Neural cell (in vitro differentiated cells): ENCODE measurements at regions not wholly inside any gene's neighbourhood (a gene's known extent, or its start where the extent isn't known, plus 50 kb on each side); places are given as distances from the start of the nearest gene placed in this dataset.

ENCODE experiments used
- H2AFZ ChIP-seq: fragments of 200-600, 300-800 bp; sonication (generic), shearing (Covaris generic); 2 replicates; pipeline ENCODE4 v1.6.0; 2014; ENCODE audit warnings: low read depth, mild to moderate bottlenecking, antibody characterized with exemption, low read length, moderate library complexity
- H3F3A ChIP-seq: fragments of 200-600 bp; shearing (Covaris generic); 2 replicates; pipeline ENCODE4 v1.6.1; 2016; ENCODE audit warnings: mild to moderate bottlenecking, moderate library complexity, mixed read lengths, antibody characterized with exemption, low read length; ENCODE audit not compliant: insufficient read depth, poor library complexity, severe bottlenecking
- H3K27ac ChIP-seq: fragments of 200-600, 300-800 bp; sonication (generic), shearing (Covaris generic); 2 replicates; pipeline ENCODE4 v1.5.1; 2014; ENCODE audit warnings: mild to moderate bottlenecking, low read length, moderate library complexity
- H3K27me3 ChIP-seq: fragments of 300-800, 200-600 bp; sonication (generic), shearing (Covaris generic); 2 replicates; pipeline ENCODE4 v1.6.0; 2014; ENCODE audit warnings: mild to moderate bottlenecking, low read depth, low read length, moderate library complexity; ENCODE audit not compliant: insufficient read depth
- H3K36me3 ChIP-seq: fragments of 300-800, 200-600 bp; sonication (generic), shearing (Covaris generic); 2 replicates; pipeline ENCODE4 v1.5.1; 2014; ENCODE audit warnings: mild to moderate bottlenecking, antibody characterized with exemption, low read length, moderate library complexity; ENCODE audit not compliant: insufficient read depth
- H3K4me2 ChIP-seq: fragments of 300-800, 200-600 bp; sonication (generic), shearing (Covaris generic); 2 replicates; pipeline ENCODE4 v1.6.0; 2014; ENCODE audit warnings: mild to moderate bottlenecking, low read length
- H3K4me3 ChIP-seq: fragments of 300-800, 200-600 bp; sonication (generic), shearing (Covaris generic); 2 replicates; pipeline ENCODE4 v1.5.1; 2014; ENCODE audit warnings: mild to moderate bottlenecking, low read length, moderate library complexity
- H3K79me2 ChIP-seq: fragments of 200-600 bp; shearing (Covaris generic); replicated peaks from 2 replicates; pipeline ENCODE4 v1.6.0; 2014; ENCODE audit warnings: mild to moderate bottlenecking, low read length, moderate library complexity; ENCODE audit not compliant: insufficient read depth
- H3K9ac ChIP-seq: fragments of 300-800, 200-600 bp; sonication (generic), shearing (Covaris generic); 2 replicates; pipeline ENCODE4 v1.6.1; 2016; ENCODE audit warnings: mild to moderate bottlenecking, low read length, mixed read lengths
- H3K9me2 ChIP-seq: fragments of 200-600 bp; shearing (Covaris generic); 2 replicates; pipeline ENCODE4 v1.6.1; 2016; ENCODE audit warnings: mild to moderate bottlenecking, low read length, mixed read lengths; ENCODE audit not compliant: insufficient read depth
- H3K9me3 ChIP-seq: fragments of 200-600, 300-800 bp; sonication (generic), shearing (Covaris generic); 2 replicates; pipeline ENCODE4 v1.6.1; 2016; ENCODE audit warnings: mild to moderate bottlenecking, mixed run types, low read length, moderate library complexity, mixed read lengths
- H4K20me1 ChIP-seq: fragments of 200-600 bp; shearing (Covaris generic); 2 replicates; pipeline ENCODE4 v1.6.1; 2016; ENCODE audit warnings: mild to moderate bottlenecking, mixed run types; ENCODE audit not compliant: insufficient read depth
- CTCF ChIP-seq: fragments of 450-650 bp; IDR thresholded peaks from 2 replicates; pipeline ENCODE4 v1.5.1; 2014; ENCODE audit warnings: antibody characterized with exemption, mild to moderate bottlenecking, moderate library complexity; ENCODE audit not compliant: poor library complexity, severe bottlenecking
- EP300 ChIP-seq: fragments of 450-650 bp; conservative IDR thresholded peaks from 2 replicates; pipeline ENCODE4 v1.6.1; 2014; ENCODE audit warnings: antibody characterized with exemption, mild to moderate bottlenecking, moderate library complexity; ENCODE audit not compliant: poor library complexity, severe bottlenecking
- EZH2 ChIP-seq: fragments of 200-600, 300-800 bp; shearing (Covaris generic), sonication (generic); IDR thresholded peaks from 2 replicates; pipeline ENCODE4 v1.6.1; 2014; ENCODE audit warnings: antibody characterized with exemption, low read length, borderline replicate concordance, mild to moderate bottlenecking; ENCODE audit not compliant: insufficient read depth, poor library complexity, severe bottlenecking
- MXI1 ChIP-seq: fragments of 450-650 bp; conservative IDR thresholded peaks from 2 replicates; pipeline ENCODE4 v1.6.1; 2014; ENCODE audit warnings: antibody characterized with exemption, mild to moderate bottlenecking; ENCODE audit not compliant: poor library complexity, severe bottlenecking
- POLR2AphosphoS5 ChIP-seq: IDR thresholded peaks from 2 replicates; pipeline ENCODE4 v1.6.1; 2012
- RAD21 ChIP-seq: fragments of 450-650 bp; conservative IDR thresholded peaks from 2 replicates; pipeline ENCODE4 v1.6.1; 2014; ENCODE audit warnings: antibody characterized with exemption, mild to moderate bottlenecking, moderate library complexity
- SMC3 ChIP-seq: fragments of 450-650 bp; conservative IDR thresholded peaks from 2 replicates; pipeline ENCODE4 v1.6.1; 2014; ENCODE audit warnings: antibody characterized with exemption, mild to moderate bottlenecking, moderate library complexity; ENCODE audit not compliant: poor library complexity
- TAF1 ChIP-seq: IDR thresholded peaks from 2 replicates; pipeline ENCODE4 v1.6.1; 2012; ENCODE audit warnings: low read depth
- TF ChIP-seq, protein P1 (sequence below): IDR thresholded peaks from 2 replicates; pipeline ENCODE4 v1.6.1; 2012; ENCODE audit warnings: borderline replicate concordance

DNA sequence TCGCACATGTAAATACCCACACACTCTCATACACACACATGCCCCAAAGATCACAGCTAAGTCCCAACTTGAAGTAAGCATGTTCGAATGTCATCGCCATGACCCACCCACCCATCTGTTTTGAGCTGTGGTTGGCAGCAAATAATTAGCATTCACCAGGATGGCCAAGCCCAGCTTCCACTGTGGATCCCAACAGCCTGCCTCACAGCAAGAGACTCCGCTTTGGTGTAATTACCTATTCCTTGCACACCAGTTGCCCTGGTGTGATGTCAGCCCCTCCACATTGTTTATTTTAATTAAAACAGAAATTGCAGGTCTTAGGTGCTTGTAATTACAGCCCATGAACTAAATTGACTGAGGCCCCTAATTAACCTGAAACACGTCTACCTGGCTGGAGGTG lies 81.1 kb downstream of the MAFB start:
- no peak overlapping the region for H2AFZ ChIP-seq
- H3F3A ChIP-seq: no peaks in the 10 kb centered on the region
- H3K79me2 ChIP-seq: no peaks in the 10 kb centered on the region
- H3K27ac ChIP-seq: no peak overlapping the region
- no peaks in the 10 kb centered on the region for H3K9me2 ChIP-seq
- H3K4me3 ChIP-seq: no peak overlapping the region
- no peaks in the 10 kb centered on the region for H4K20me1 ChIP-seq
- no peak overlapping the region for H3K4me2 ChIP-seq
- no peak for TF ChIP-seq EP300
- TF ChIP-seq POLR2AphosphoS5: no peak
- TF ChIP-seq TAF1: no peak
- TF ChIP-seq SMC3: no peak
- no peak for TF ChIP-seq EZH2
- no peak for TF ChIP-seq CTCF
- no peak for TF ChIP-seq RAD21
- no peak for TF ChIP-seq MXI1
- TF ChIP-seq, protein P1, sequence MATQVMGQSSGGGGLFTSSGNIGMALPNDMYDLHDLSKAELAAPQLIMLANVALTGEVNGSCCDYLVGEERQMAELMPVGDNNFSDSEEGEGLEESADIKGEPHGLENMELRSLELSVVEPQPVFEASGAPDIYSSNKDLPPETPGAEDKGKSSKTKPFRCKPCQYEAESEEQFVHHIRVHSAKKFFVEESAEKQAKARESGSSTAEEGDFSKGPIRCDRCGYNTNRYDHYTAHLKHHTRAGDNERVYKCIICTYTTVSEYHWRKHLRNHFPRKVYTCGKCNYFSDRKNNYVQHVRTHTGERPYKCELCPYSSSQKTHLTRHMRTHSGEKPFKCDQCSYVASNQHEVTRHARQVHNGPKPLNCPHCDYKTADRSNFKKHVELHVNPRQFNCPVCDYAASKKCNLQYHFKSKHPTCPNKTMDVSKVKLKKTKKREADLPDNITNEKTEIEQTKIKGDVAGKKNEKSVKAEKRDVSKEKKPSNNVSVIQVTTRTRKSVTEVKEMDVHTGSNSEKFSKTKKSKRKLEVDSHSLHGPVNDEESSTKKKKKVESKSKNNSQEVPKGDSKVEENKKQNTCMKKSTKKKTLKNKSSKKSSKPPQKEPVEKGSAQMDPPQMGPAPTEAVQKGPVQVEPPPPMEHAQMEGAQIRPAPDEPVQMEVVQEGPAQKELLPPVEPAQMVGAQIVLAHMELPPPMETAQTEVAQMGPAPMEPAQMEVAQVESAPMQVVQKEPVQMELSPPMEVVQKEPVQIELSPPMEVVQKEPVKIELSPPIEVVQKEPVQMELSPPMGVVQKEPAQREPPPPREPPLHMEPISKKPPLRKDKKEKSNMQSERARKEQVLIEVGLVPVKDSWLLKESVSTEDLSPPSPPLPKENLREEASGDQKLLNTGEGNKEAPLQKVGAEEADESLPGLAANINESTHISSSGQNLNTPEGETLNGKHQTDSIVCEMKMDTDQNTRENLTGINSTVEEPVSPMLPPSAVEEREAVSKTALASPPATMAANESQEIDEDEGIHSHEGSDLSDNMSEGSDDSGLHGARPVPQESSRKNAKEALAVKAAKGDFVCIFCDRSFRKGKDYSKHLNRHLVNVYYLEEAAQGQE: no peak
- H3K27me3 ChIP-seq: no peaks in the 10 kb centered on the region
- no peak overlapping the region for H3K9ac ChIP-seq
- no peaks in the 10 kb centered on the region for H3K9me3 ChIP-seq
- no peaks in the 10 kb centered on the region for H3K36me3 ChIP-seq

- Histone ChIP-seq H3K27ac (no peak overlapping the region), H3K27me3 (no peaks in the 10 kb centered on the region), H2AFZ (no peak overlapping the region), H3K4me2 (no peak overlapping the region), H3K4me3 (no peak overlapping the region), H4K20me1 (no peaks in the 10 kb centered on the region), H3F3A (no peaks in the 10 kb centered on the region), H3K9me3 (no peaks in the 10 kb centered on the region), H3K36me3 (no peaks in the 10 kb centered on the region), H3K79me2 (no peaks in the 10 kb centered on the region), H3K9ac (no peak overlapping the region), H3K9me2 (no peaks in the 10 kb centered on the region)
- no peak for TF ChIP-seq RAD21
- no peak for TF ChIP-seq POLR2AphosphoS5
- TF ChIP-seq, protein P1: no peak
Observed at GRCh38 chr20:40606660-40607059, 82.4 kb downstream of the MAFB start.
